HG03103 (cell line): ENCODE measurements at regions not wholly inside any gene's neighbourhood (a gene's known extent, or its start where the extent isn't known, plus 50 kb on each side); places are given as distances from the start of the nearest gene placed in this dataset.

Experiments used
- ATAC-seq: cut with Tn5 transposase; IDR thresholded peaks from one replicate; pipeline ENCODE4 v1.9.1; 2021; ENCODE audit warnings: low read depth; ENCODE audit not compliant: unreplicated experiment

DNA sequence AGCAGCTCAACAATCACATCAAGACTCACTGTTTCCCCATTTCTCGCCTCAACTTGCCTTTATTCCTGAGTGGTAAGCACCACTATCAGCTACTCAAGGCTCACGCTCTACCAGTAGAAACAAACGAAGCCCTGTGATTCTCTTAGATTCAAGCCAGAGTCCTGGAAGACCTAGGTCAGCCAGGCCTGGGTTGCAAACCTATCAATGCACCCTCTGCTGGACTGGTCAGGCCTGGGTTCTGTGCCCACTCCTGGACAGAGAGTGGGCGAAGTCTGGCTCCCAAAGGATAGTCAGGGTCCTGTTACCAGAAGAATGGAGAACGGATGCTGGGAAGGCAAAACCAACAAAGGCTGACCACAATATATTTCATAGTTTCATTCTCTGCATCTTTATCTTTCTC lies 308.4 kb downstream of the SHQ1 start:
- ATAC-seq, result no peak

DNA sequence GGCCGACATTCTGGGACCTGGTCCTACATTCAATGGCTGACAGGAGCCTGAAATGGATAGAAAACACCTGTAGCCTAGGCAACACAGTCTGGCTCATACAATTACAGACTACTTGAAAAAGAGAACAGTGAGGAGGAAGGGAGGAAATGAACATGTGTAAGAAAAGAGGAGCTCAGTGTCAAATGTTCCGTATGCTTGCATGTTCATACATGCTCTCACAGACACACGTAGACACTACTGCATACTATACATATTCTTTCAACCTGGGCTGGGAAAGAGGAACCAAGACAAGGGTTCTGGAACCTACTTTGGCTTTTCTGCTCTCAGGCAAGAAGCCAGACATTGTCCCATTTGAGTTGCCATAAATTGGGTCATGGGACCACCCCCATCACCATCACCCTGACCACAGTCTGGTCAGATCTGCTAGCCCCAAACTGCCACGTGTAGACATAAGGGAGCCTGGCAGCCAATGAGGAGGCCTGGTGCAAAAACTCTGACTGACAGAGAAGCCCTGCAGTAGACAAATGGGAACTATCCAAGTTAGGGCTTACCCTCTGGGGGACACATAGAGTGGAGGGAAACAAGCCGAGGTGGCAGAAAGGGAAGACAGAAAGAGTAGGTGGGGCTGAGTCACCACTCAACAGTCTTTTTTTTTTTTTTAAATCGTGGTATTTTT lies 310.0 kb downstream of the SHQ1 start:
- peak; percentile 43 for ATAC-seq

DNA sequence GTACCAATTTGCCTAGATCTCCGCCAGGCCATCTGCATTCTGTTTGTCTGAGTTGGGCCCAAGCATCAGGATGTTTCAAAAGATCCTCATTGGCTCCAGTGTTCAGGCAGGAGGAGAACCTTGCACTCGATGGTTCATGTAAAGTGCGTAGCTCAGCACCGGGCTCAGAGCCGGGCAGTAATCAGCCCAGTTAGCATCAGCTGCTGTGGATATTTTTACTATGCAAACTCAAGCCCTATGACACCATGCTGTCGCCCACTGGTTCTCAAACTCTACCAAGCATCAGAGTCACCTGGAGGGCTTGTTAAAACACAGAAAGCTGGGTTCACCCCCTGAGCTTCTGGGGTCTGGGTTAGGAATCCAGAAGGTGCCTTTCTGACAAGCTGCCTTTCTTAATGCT lies 310.8 kb downstream of the SHQ1 start:
- ATAC-seq, result no peak

DNA sequence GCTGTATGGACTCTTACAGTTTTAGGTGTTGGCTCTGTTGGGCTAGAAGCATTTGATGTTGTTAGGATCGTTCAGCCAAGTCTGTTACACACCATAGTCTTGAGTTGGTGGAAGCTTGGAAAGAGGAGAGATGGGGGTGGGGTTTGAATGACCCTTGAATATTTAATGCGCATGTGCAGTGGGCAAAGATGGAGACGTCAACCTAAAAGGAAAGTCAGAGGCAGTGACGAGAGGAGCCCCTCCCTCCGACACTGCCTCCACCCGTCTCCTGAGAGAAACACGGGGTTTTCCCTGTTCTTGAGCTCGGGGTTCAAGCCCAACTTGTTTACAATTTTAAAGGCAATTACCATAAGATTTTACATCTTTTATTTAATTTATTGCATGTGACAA lies 311.4 kb downstream of the SHQ1 start:
- ATAC-seq, result no peak

DNA sequence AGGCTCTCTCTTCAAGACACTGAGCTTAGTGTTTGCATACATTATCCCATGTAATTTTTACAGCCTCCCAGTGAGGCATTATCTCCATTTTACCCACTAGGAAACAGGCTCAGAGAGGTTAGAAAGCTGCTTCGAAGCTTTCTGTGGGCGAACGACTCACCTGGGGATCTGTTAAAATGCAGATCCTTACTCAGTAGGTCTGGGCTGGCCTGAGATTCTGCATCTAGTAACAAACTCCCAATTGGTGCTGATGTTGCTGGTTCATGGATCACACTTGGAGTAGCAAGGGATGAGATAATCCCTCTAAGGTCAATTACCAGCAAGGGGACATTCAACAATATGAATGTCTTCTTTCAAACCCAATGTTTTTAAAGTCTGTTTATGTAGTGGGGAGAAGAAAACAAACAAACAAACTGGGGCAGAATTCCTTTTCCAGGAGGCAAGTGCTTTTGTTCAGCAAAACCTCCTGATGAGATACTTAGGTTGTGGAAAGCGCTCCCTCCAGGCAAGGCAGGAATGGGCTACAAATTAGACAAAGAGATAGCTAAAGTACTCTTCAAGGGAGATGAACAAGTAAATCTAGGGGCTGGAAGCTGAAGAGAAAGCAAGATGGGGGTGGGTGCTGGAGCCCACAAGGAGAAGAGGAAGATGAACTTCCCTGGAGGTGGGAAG lies 311.9 kb downstream of the SHQ1 start:
- ATAC-seq, result no peak

DNA sequence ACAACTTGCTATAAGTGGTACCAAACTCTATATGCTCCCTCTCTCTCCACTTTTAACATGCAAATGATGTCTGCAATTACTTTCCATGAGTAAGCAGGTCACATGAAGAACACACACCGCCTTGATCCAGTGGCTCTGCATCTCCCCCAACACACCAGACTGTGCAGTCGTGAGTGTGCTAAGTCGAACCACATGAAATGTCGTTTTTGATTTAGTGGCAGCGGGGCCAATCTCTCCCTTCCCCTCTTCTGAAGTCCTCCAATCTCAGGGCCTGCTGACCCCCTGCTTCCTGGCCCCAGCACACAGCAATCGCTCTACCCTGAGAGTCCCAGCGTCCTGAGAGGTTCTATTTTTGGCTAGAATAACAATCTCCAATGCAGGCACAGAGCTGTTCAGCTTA lies 312.5 kb downstream of the SHQ1 start:
- no peak for ATAC-seq

GRCh38 chr3:72533591-72534473 lies 314.4 kb downstream of the SHQ1 start:
- ATAC-seq, result no peak

DNA sequence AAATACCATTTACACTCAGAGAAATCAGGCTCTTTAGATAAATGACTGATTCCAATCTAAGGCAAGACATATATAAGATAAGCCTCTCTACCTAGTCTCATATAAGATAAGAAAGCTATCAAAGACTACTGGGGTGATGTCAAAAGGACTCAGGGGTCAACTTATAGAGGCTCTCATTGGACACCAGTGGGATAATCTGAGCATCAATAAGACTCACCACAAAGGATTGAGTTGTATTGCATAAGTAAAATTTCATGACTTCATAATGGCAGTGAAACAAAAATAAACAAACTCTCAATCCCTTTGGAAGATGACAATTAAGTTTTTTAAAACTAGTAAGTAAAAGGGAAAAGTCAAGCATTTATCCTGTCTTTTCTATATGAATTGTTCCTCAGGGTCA lies 317.8 kb downstream of the SHQ1 start:
- no peak for ATAC-seq

GRCh38 chr3:72529081-72529480 lies 319.2 kb downstream of the SHQ1 start:
- no peak for ATAC-seq

DNA sequence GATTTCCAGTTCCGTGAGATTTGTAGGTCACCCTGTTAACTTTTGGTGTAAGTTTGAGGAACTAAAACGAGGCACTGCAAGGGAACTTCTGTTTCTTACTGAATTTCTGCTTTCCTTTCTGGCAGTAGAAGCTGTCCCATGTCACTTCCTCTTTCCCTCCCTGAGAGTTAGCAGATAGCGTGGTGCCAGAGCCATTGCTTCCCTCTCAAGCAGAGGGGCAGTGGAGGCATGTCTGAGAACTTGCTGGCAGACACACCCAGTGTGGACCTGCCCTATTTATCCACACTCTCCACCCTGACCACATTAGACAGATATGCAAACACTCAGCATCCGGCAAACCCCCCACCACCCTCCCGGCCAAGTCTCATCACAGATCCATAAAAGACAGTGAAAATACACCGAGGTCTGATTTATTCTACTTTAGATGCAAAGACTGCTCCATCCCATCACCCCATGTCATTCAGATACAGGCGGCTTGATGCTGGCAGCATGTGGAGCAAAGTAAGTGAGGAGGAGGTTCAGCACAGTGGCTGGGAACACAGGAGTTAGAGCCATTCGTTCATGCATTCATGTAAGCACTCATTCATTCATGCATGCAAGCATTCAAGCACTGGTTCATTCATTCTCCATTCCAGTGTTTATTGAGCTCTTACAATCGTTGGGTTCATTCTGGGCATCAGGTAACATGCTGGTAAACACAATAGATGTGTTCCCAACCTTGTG lies 324.7 kb downstream of the SHQ1 start:
- ATAC-seq, result peak; percentile 91

GRCh38 chr3:72520690-72521308 lies 327.4 kb downstream of the SHQ1 start:
- ATAC-seq, result no peak

DNA sequence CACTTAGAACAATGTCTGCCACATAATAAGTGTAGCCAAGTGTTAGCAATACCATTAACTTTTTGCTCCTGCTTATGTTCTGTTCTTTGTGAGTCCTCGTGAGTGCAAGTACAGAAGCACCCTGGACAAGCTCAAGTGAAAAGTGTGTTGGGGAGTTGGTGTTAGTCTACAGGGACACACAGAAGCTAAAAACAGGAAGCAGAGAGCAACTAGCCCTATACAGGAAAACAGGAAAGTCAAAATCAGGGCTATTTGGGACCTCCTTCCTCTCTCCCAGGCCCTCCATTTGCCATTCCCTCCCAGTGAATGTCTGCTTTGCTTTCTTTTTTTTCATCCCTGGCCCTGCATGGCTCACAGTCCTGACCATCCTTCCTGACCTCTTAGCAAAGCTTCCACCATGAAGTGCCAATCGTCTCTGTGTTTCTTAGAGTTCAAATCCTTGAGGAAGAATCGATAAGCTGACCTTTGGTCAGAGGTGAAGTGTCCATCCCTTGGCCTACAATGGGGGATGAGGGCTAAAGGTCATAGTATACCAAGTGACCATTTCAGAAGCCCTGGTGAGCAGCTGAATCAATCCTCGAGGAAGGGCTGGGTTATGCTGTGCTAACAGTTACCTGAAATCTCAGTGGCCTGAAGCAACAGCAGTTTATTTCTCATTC lies 328.2 kb downstream of the SHQ1 start:
- ATAC-seq, result no peak

GRCh38 chr3:72517921-72518424 lies 330.3 kb downstream of the SHQ1 start:
- ATAC-seq, result no peak

GRCh38 chr3:72517336-72517735 lies 330.9 kb downstream of the SHQ1 start:
- ATAC-seq, result no peak

DNA sequence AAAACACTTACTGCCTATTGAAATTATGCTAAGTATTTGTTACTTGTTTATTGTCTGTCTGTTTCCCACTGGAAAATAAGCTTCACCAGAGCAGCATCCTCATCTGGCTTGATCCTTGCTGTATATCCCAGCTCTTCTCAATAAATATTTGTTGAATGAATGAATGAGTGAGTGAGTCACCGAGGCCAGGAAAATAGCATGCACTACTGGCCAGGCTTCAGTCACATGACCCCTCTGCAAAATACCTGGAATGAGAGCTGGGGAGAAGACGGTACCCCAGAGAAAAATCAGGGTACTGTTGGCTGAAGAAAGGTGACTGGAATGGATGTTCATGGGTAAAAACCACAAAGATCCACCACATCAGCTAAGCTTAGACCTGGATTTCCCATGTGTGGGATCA lies 331.9 kb downstream of the SHQ1 start:
- no peak for ATAC-seq

DNA sequence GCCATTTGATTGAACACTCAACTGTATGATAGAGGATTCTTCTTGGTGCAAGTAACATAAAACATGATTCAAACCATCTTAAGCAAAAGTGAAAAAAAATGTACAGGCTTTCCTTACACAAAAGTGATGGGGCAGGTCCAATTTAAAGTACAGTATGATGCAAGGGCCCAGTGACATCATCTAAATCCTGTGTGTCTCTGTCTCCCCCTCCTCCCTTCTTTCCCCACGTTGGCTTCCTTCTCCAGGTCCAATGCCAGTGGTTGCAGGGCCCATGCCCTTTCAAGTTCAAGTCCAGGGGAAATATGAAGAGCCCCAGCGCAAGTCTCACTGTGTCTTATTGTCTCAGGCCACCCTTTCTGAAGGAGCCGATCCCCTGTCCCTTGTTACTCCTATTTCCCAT lies 332.3 kb downstream of the SHQ1 start:
- no peak for ATAC-seq

DNA sequence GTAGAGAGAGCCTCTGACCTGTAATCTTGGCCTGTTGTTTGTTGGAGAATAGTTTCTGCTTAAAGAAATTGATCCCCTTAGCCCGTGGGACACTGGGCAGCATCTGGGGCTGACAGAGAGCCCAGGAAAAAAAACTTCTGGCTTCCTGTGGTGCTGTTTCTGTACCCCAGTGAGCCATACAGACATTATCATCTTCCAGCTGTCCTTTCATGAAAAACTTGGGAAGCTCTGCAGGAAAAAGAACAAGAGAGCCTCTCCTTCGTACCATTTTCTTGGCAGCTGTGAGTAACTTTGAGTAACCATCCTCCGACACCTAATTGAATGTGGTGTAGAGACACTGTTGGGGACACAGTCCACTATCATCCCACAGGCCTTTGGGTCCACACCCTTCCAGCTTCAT lies 333.0 kb downstream of the SHQ1 start:
- no peak for ATAC-seq

DNA sequence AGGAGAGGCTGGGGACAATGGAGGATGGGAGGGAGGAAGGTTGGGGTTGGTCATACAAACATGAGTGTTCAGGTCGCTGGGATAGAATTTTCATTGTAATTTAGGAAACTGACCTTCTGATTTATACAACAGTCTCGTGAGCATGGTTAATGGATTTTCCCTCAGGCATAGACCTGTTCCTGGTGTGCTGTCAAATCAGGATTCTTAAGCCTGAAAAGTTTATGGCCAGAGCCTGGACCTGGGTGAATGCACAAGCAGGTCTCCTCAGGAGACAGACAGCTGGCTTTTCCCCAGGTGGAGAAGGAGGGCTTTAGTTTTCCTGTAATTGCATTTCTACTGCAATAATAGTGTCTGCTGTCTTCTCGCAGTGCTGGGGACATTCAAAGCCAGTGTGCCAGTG lies 338.0 kb downstream of the SHQ1 start:
- no peak for ATAC-seq

DNA sequence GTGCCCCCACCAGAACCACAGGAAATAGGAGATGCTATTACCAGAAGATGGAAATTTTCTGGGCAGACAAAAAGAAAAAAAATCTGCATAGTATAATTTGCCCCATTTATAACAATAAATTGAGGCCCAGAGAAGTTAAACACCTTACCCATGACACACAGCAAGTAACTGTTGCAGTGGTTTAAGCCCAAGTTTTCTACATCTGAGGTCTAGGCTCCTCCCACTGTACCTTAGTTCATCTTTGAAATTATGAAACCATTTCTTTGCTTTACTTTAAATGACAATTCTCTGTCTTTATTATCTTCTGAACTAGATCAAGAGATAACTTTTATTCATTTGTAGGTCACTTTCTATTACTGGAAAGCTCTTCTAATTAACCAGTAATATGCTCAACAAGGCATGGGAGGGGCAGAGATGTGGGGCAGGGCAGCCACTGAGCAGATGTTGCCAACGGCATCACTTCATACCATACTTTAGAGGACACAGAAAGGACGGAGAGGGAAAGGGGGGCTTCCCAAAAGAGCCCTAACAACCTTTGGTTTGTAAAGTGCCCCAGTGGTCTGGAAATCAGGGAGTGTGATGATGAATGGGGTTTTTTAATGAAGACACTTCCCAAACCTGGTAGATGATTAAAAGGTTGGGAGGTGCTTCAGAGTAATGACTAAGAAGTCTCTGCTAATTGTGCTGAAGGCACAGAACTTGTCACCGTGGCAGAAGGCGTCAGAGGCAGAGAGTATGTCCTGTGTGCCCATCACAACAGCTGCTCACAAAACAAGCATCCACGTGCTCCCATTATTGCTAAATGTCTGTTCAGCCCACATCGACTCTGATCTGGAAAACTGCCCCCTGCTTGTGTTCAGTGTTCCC lies 342.5 kb downstream of the SHQ1 start:
- ATAC-seq, result no peak
